Activated T-cell treated with anti-CD3 and anti-CD28 coated beads, Interleukin-2, amount 50 U/mL, for 4 hours (primary cell): ENCODE measurements at regions not wholly inside any gene's neighbourhood (a gene's known extent, or its start where the extent isn't known, plus 50 kb on each side); places are given as distances from the start of the nearest gene placed in this dataset.

Experiments
- ATAC-seq, 2 donors: fragments of 200-7000 bp; cut with Tn5 transposase; one replicate each; pipeline ENCODE4 v1.10.0; 2021
- DNase-seq: peaks from one replicate; pipeline ENCODE4 v3.0.0-alpha.2; 2020
- H3K27me3 Mint-ChIP-seq: one replicate; pipeline ENCODE4 v1.8.0; 2021; ENCODE audit warnings: low read depth, mixed read lengths
- H3K36me3 Mint-ChIP-seq: one replicate; pipeline ENCODE4 v1.8.0; 2022; ENCODE audit warnings: mixed read lengths; ENCODE audit not compliant: insufficient read depth
- H3K4me1 Mint-ChIP-seq: one replicate; pipeline ENCODE4 v1.8.0; 2021; ENCODE audit warnings: low read depth, mixed read lengths
- H3K4me3 Mint-ChIP-seq: one replicate; pipeline ENCODE4 v1.8.0; 2021; ENCODE audit warnings: mild to moderate bottlenecking, moderate library complexity, mixed read lengths
- H3K9me3 Mint-ChIP-seq: one replicate; pipeline ENCODE4 v1.8.0; 2021; ENCODE audit warnings: mixed read lengths

DNA sequence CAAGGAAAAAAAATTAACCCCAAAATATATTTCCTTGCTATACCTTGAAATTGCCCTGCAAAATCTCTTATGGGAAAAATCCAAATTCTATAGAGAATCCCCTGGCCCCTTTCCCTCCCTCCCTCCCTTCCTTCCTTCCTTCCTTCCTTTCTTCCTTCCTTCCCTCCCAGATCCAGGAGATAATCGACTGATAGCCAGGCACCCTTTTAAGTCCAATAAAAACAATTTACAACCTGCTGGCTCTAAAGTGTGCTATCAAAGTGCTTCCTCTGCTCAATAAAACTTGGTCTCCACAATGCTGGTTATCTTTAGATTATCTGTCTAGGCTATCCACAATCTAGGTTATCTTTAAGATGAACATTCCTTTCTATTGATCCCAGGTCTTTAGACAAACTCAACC, 83.1 kb upstream of the TUBA3C start:
- DNase-seq: no peak
- no peaks in the 10 kb centered on the region for H3K27me3 Mint-ChIP-seq
- no peak overlapping the region for H3K4me3 Mint-ChIP-seq

DNA sequence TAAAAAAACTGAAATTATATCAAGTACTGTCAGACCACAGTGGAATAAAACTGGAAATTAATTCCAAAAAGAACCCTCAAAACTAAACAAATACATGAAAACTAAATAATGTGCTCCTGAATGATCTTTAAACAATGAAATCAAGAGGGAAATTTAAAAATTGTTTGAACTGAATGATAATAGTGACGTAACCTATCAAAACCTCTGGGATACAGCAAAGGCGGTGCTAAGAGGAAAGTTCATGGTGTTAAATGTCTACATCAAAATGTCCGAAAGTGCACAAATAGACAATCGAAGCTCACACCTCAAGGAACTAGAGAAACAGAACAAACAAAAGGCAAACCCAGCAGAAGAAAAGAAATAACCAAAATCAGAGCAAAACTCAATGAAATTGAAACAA, 70.8 kb upstream of the TUBA3C start:
- H3K4me3 Mint-ChIP-seq: no peak overlapping the region
- H3K9me3 Mint-ChIP-seq: peaks cover 16% of the 10 kb centered on the region
- no peaks in the 10 kb centered on the region for H3K27me3 Mint-ChIP-seq
- ATAC-seq (no peak), DNase-seq (no peak)
- no peaks in the 10 kb centered on the region for H3K4me1 Mint-ChIP-seq
- no peaks in the 10 kb centered on the region for H3K36me3 Mint-ChIP-seq

More for the DNA sequence above, 83.1 kb upstream of the TUBA3C start:
- ATAC-seq: no peak
- Mint-ChIP-seq H3K4me1 (no peaks in the 10 kb centered on the region), H3K9me3 (no peaks in the 10 kb centered on the region), H3K36me3 (no peaks in the 10 kb centered on the region)

- no peaks in the 10 kb centered on the region for H3K4me1 Mint-ChIP-seq
- H3K36me3 Mint-ChIP-seq: no peaks in the 10 kb centered on the region
- ATAC-seq: no peak
- no peaks in the 10 kb centered on the region for H3K9me3 Mint-ChIP-seq
- H3K27me3 Mint-ChIP-seq: peaks cover 2% of the 10 kb centered on the region
- H3K4me3 Mint-ChIP-seq: no peak overlapping the region
- DNase-seq: no peak
Observed at GRCh38 chr13:19239114-19239860, 57.7 kb upstream of the TUBA3C start.
